ENCODE measurements at regions not wholly inside any gene's neighbourhood (a gene's known extent, or its start where the extent isn't known, plus 50 kb on each side); places are given as distances from the start of the nearest gene placed in this dataset.

- DNase-seq = no peak
Measured at GRCh38 chr6:145475794-145476396, 259.4 kb downstream of the EPM2A start.

GRCh38 chr6:145480024-145480423 is 255.3 kb downstream of the EPM2A start:
- DNase-seq = no peak

GRCh38 chr6:145483191-145483996 is 251.9 kb downstream of the EPM2A start:
- no peak for DNase-seq

- no peak for DNase-seq
Measured at GRCh38 chr6:145485288-145485687, 250.0 kb downstream of the EPM2A start.

GRCh38 chr6:145486306-145486705 is 249.0 kb downstream of the EPM2A start:
- DNase-seq = no peak

GRCh38 chr6:145489583-145489982 is 245.7 kb downstream of the EPM2A start:
- DNase-seq = no peak

GRCh38 chr6:145490068-145490467 is 245.3 kb downstream of the EPM2A start:
- no peak for DNase-seq

GRCh38 chr6:145491126-145491525 is 244.2 kb downstream of the EPM2A start:
- DNase-seq = no peak

GRCh38 chr6:145497006-145497405 is 238.3 kb downstream of the EPM2A start:
- no peak for DNase-seq

- DNase-seq = no peak
Measured at GRCh38 chr6:145498425-145498824, 236.9 kb downstream of the EPM2A start.

- DNase-seq = no peak
Measured at GRCh38 chr6:145502416-145502815, 232.9 kb downstream of the EPM2A start.

- no peak for DNase-seq
Measured at GRCh38 chr6:145506136-145506535, 229.2 kb downstream of the EPM2A start.

GRCh38 chr6:145506565-145506964 is 228.8 kb downstream of the EPM2A start:
- DNase-seq = no peak

GRCh38 chr6:145507239-145507638 is 228.1 kb downstream of the EPM2A start:
- no peak for DNase-seq

GRCh38 chr6:145508107-145508506 is 227.2 kb downstream of the EPM2A start:
- no peak for DNase-seq

GRCh38 chr6:145517492-145517891 is 217.8 kb downstream of the EPM2A start:
- DNase-seq = no peak

- DNase-seq = no peak
Measured at GRCh38 chr6:145525038-145525437, 210.3 kb downstream of the EPM2A start.

- DNase-seq = no peak
Measured at GRCh38 chr6:145529582-145529981, 205.7 kb downstream of the EPM2A start.

- DNase-seq = no peak
Measured at GRCh38 chr6:145530454-145530853, 204.9 kb downstream of the EPM2A start.

- no peak for DNase-seq
Measured at GRCh38 chr6:145531032-145531431, 204.3 kb downstream of the EPM2A start.

- DNase-seq = no peak
Measured at GRCh38 chr6:145531822-145532221, 203.5 kb downstream of the EPM2A start.

- DNase-seq = no peak
Measured at GRCh38 chr6:145532361-145532760, 203.0 kb downstream of the EPM2A start.

GRCh38 chr6:145534989-145535388 is 200.3 kb downstream of the EPM2A start:
- no peak for DNase-seq

GRCh38 chr6:145538989-145539388 is 196.3 kb downstream of the EPM2A start:
- no peak for DNase-seq

- DNase-seq = no peak
Measured at GRCh38 chr6:145539831-145540230, 195.5 kb downstream of the EPM2A start.
